COLO668 (cell line): ENCODE measurements at regions not wholly inside any gene's neighbourhood (a gene's known extent, or its start where the extent isn't known, plus 50 kb on each side); places are given as distances from the start of the nearest gene placed in this dataset.

ENCODE experiments used
- DNase-seq: peaks from one replicate; lab custom pipeline; 2025; ENCODE audit not compliant: unreplicated experiment; lab: John Stamatoyannopoulos, UW

- DNase-seq, result no peak
These were observed 426.2 kb upstream of the EEF2KMT start for GRCh38 chr16:5523829-5524228.

DNA sequence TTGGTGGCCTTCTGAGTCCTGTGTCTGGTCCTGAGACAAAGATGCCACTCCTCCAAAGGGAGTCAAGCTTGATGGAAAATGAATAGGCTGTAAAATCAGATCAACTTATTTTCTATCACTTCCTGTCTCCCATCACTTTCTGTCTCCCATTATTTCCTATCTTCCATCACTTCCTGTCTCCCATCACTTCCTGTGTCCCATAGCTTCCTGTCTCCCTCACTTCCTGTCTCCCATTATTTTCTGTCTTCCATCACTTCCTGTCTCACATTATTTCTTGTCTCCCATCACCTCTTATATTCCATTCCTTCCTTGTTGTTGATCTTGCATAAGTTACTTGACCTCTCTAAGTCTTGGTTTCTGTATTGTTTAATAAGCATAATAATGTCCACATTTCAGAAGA is 418.5 kb upstream of the EEF2KMT start:
- no peak for DNase-seq

DNA sequence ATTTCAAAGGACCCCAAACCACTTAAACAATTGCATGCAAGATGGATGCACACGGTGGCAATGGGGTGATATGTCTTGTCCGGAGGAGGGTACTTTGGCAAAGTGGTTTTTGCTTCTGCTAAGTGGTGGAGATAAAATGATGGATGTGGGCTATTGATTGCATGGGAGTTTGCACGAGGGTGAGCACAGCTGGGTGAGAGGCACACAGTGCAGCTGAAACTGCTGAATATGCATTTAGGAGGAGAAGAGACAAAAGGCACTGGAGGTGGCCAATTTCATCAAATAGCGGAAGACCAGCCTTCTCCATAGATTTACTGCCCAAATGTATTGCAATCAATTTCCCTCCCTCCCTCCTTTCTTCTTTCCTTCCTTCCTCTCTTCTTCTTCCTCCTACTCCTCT is 414.4 kb upstream of the EEF2KMT start:
- no peak for DNase-seq

DNA sequence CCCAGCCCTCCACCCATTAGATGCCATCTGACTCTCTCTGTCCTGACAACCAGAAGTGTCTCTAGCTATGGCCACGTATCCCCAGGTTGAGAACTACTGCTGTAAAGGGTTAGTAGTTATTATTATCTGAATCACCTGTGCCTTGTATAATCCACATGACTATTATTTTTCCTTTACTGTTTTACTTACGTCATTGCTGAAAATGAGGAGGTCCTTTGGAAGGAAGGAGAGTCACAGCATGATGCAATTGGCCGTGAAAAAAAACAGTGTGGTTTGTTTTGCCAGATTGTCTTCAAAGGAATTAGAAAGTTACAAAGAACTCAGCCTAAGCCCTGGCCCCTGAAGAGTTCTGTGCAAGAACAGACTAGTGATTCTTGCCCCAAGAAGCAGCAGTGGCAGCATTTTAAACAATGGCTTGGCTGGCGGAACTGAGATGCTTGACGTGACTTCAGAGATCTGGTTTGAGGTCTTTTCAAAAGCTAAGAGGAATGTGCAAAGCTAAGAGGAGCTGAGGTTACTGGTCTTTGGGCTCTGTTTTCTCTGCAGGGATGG is 413.3 kb upstream of the EEF2KMT start:
- no peak for DNase-seq

- no peak for DNase-seq
These were observed 412.2 kb upstream of the EEF2KMT start for GRCh38 chr16:5509794-5510193.

DNA sequence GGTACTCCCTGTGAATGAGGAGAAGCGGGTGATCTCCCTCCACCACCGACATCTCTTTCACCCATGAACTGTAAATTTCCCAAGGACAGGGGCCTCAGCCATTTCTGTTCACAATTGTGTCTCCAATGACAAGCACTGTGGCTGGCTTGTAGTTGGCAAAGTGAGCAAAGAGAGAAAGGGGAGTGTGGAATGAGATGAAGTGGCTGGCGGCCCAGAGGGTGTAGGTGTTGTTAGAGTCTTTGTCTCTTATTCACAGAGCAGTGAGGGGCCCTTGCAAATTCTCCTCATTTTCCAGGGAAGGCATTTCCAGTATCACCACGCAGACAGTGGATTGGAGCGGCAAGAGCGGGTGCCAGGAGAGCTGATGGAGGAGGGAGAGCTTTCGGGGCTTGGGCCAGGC is 411.7 kb upstream of the EEF2KMT start:
- no peak for DNase-seq

- DNase-seq, result no peak
These were observed 410.8 kb upstream of the EEF2KMT start for GRCh38 chr16:5508371-5508770.

GRCh38 chr16:5506021-5506420 is 408.4 kb upstream of the EEF2KMT start:
- no peak for DNase-seq

DNA sequence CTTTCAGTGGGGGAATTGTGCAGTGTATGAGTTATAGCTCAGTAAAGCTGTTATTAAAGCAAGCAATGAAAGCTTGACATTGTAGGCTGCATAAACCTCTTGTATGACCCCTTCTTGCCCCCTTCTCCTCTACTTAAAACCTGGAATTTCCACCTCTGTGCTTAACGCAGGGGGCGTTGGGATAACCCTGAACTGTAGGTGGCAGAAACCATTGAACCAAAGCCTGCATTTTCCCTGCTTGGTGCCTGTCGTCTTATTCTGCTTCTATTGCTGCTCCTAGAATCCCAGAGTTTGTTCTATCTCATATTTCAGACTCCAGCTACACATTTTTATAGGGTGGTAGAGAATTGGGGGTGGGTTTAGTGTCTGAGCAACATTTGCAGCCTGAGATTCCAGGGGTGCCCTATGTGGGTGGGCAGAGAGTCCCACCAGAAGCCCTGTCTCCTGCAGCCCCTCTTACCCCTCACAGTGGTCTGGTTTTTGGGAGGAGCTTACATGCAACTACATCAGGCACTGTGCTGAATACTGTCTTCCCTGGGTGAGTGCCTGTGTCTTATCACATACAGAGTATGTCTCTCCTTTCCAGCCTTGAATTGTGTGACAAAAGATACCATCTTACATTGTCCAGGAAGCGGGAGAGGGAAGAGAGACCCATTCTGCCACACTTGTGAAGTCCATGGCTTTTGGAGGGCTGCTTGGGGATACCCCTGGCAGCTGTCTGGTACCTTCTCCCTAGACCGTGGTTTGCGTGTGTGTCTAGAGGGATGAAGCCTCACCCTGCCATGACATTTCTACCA is 407.7 kb upstream of the EEF2KMT start:
- DNase-seq, result no peak

DNA sequence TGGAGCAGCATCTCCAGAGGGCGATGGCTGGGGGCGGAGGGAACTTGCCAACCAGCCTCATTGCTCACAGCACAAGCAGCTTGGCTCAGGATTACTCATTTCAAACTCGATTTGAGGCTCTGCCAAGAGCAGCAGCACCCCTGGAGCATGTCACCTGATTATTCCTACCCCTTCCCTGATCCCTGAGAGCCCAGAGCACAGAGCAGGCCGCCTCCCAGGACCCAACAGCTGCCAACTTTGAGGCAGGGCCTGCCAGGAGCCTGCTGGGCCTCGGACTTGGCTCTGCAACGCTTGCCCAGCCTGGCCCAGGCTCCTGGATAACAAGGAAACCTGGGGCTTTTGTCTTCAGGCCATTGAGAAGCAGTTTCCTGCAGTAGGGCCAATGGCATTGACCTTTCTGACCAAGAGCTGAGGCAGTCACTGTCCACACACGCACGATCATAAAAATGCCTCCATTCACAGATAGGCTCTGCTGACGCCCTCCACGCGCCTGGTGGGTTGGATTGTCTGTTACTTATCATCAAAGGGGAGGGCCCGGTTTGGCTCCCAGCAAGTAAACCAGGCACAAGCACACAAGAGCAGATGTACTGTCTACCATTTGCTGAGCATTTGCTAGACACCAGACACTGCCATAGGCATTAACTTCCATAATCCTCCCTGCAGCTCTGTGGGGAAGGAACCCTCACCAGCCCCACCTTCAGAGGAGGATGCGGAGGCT is 406.6 kb upstream of the EEF2KMT start:
- no peak for DNase-seq

DNA sequence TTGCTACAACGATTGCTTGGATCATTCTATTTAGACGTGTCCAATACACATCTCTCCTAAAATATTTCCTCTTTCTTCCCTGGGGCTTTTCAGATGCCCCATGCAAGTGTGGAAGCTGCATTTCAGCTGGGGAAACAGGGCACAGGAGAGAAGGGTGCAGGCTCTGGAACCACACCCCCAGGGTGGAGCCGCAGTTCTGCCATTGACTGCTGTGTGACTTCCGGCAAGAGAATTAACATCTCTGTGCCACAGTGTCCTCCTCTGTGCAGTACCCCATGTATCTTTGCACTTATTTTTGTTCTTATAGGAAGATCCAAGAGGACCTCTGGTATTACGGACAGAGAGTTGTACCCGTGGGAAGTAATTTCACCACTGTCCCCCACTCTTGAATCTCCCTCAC is 405.3 kb upstream of the EEF2KMT start:
- no peak for DNase-seq

DNA sequence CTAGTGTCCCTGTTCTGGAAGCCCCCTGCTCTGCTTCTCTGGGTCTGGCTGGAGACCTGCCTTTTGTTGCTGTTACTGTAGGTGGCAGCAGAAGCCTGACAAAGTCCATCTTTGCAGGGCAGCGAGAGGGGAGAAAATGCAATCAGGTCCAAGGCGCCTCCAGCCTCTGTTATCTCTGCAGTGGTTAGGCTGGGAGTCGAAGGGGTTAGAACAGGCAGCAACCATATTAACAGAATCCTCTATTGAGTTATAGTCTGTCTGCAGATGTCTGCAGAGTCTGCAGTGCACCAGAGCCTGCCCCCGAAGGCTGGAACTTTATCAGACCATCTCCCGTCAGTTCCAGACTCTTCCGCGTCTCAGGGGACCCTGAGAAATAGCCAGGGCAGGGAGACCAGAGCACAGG is 404.9 kb upstream of the EEF2KMT start:
- no peak for DNase-seq

DNA sequence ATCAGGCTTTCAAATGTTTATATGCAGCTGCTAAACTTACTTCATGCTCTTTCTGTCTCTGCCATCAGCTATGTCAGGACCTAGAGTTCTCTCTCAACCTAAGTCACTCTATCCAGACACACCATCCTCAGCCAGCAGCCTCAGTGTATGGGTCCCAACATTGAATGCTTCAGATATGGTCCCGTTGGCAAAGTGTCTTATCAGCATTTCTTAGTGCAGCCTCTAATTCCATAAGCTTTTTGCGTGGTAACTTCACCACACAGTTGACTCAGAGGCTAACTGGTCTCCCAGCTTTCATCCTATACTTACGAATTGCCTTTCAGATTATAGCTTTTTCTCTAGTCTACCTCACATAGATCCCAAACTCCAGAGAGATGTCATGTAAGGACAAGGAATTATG is 402.9 kb upstream of the EEF2KMT start:
- DNase-seq, result no peak

- no peak for DNase-seq
These were observed 401.0 kb upstream of the EEF2KMT start for GRCh38 chr16:5498562-5498961.

GRCh38 chr16:5496013-5496412 is 398.4 kb upstream of the EEF2KMT start:
- DNase-seq, result no peak

DNA sequence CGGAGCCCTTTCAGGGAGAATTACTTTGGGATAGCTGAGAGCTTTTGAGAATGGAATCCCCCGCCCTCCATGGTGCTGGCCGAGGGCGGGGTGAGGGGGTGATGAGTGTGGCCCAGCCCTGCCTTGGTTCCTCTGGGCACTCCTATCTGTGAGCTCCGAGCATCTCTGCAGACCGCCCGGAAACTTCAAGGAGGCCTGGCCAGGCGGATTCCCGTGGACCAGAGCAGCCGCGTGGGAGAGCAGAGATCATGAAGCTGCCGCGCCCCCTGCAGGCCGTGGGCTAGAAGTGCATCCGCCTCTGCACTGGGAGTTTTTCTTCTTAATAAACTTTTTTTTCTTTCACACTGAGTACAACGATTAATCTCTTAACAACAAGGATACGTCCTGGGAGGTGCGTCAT is 392.9 kb upstream of the EEF2KMT start:
- peak; percentile 14 for DNase-seq

DNA sequence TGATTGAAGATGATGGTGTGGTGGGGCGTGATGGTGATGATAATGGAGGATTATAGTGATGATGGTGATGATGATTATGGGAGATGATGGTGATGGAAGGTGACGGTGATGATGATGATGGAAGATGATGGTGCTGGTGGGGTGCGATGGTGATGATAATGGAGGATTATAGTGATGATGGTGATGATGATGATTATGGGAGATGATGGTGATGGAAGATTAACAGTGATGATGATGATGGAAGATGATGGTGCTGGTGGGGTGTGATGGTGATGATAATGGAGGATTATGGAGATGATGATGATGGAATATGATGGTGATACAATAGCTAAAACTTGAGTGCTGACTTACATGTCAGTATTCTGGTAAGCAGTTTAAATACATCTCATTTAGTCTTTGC is 391.0 kb upstream of the EEF2KMT start:
- no peak for DNase-seq

- DNase-seq, result no peak
These were observed 390.1 kb upstream of the EEF2KMT start for GRCh38 chr16:5487728-5488127.

DNA sequence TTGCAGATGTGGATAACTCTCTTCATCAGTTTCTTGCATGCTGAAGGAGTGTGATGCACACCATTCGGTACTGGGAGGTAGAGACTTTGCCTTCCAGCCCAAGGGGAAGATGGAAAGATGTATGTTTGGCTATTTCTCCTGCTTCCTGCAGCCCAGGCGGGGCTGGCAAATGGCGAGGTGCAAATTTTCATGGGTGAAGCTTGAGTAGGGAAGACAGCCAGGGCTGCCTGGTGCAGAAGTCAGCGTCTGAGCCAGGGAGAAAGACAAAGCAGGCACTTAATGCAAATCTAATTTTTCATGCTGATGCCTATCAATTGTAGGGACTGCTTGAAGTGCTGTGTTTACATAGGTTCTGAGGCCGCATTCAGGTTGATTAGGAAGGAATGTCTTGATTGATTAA is 384.7 kb upstream of the EEF2KMT start:
- no peak for DNase-seq

DNA sequence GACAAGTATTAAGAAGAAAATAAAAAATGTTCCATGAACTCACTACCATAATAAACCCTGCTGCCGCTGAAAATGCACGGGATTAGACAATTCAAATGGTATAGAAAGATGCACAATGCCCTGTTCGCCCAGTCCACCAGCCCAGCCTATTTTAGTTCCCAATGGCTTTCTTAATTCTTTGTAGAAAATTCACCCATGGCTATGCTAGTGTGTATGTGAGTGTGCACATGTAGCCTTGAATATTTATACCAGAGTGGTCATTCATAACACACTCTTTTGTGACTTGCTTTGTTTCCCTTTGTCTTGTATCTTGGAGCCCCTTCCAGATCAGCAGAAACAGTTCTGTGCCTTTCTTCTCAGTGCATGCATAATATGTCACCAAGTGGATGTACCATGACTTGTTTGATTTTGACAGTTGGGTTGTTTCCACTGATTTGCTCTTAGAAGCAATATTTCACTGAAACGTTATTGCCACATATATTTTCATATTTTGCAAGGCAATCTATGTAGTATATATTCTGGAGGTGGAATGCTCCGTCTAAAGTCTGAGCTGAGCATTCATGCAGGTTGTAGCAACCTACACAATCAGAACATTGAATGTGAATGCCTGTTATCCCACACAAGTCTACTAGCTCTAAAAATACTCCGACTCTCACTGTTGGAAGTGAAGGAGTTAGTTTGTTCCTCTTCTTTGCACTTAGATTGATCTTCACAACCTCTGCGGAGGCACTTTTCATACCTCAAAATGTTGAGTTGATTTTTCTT is 383.0 kb upstream of the EEF2KMT start:
- no peak for DNase-seq

DNA sequence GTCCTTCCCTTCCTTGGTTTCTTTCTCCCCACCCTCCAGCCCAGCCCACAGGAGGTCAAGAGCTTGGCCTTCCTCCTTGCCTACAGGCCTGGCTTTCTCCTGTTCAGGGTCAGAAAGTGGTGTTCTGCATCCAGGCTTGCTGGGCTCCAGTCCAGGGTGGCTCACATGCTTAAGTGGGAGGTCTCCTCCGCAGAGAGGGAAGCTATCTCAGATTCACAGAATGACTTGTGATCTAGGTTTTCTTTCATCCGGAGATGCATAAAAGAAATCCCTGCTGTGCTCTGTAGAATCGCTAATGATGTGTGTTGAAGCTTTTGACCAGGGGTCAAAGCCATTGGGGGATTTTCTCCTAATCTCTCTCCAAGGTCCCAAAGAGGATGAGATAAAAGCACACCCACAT is 382.3 kb upstream of the EEF2KMT start:
- DNase-seq, result no peak

GRCh38 chr16:5478036-5478435 is 380.4 kb upstream of the EEF2KMT start:
- DNase-seq, result no peak
